ENCODE measurements at regions not wholly inside any gene's neighbourhood (a gene's known extent, or its start where the extent isn't known, plus 50 kb on each side); places are given as distances from the start of the nearest gene placed in this dataset.

GRCh38 chr2:67337903-67338302 lies 59.2 kb upstream of the ETAA1 start:
- CTCF ChIA-PET, result no interaction called here
- no peaks in the 10 kb centered on the region for H3K9me3 Mint-ChIP-seq

DNA sequence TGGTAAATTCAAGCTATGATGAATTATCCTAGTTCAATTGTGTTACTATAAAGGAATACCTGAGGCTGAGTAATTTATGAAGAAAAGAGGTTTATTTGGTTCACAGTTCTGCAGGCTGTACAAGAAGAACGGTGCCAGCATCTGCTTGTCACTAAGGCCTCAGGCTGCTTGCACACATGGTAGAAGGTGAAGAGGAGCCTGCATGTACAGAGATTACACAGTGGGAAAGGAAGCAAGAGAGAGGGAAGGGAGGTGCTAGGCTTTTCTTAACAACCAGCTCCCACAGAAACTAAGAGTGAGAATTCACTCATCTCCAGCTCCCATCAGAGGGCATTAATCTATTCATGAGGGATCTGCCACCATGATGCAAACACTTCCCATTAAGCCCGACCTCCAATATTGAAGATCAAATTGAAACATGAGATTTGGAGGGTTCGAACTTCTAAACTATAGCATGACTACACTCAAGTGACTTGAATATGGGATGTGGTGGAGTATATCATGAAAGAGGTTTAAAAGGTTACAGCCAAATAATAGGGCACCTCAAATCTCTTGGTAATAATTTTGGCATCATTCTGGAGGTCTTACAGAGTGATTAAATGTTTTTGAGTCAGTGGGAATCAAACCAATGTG lies 58.4 kb upstream of the ETAA1 start:
- Mint-ChIP-seq H3K4me1 (no peaks in the 10 kb centered on the region), H3K27ac (no peak overlapping the region), H3K36me3 (ENCODE audit: low read depth) (no peaks in the 10 kb centered on the region), H3K9me3 (no peaks in the 10 kb centered on the region), H3K27me3 (peaks cover 1% of the 10 kb centered on the region), H3K4me3 (no peak overlapping the region)
- ChIA-PET POLR2A (no interaction called here), CTCF (no interaction called here)
- no peak for TF ChIP-seq CTCF (IDR thresholded peaks at IDR 0.05)
- intact Hi-C loops (cut with micrococcal nuclease), result no loop called here
- DNase-seq (no peak), ATAC-seq (ENCODE audit: low read depth) (no peak)

More at GRCh38 chr2:67337903-67338302, 59.2 kb upstream of the ETAA1 start:
- H3K36me3 Mint-ChIP-seq (ENCODE audit: low read depth), result no peaks in the 10 kb centered on the region
- no peak overlapping the region for H3K4me3 Mint-ChIP-seq
- ATAC-seq (ENCODE audit: low read depth) (no peak), DNase-seq (no peak)
- H3K27ac Mint-ChIP-seq, result no peak overlapping the region
- H3K27me3 Mint-ChIP-seq, result peaks cover 1% of the 10 kb centered on the region
- no peak for TF ChIP-seq CTCF (IDR thresholded peaks at IDR 0.05)
- intact Hi-C loops (cut with micrococcal nuclease), result no loop called here
- no peaks in the 10 kb centered on the region for H3K4me1 Mint-ChIP-seq
- POLR2A ChIA-PET, result no interaction called here

- Mint-ChIP-seq H3K9me3 (no peaks in the 10 kb centered on the region), H3K27ac (no peak overlapping the region), H3K36me3 (ENCODE audit: low read depth) (no peaks in the 10 kb centered on the region), H3K4me3 (no peak overlapping the region), H3K4me1 (no peaks in the 10 kb centered on the region), H3K27me3 (peaks cover 1% of the 10 kb centered on the region)
- DNase-seq (no peak), ATAC-seq (ENCODE audit: low read depth) (no peak)
- POLR2A ChIA-PET, result no interaction called here
- intact Hi-C loops (cut with micrococcal nuclease), result no loop called here
- CTCF ChIA-PET, result no interaction called here
- no peak for TF ChIP-seq CTCF (IDR thresholded peaks at IDR 0.05)
Observed at GRCh38 chr2:67339234-67339885, 57.8 kb upstream of the ETAA1 start.

DNA sequence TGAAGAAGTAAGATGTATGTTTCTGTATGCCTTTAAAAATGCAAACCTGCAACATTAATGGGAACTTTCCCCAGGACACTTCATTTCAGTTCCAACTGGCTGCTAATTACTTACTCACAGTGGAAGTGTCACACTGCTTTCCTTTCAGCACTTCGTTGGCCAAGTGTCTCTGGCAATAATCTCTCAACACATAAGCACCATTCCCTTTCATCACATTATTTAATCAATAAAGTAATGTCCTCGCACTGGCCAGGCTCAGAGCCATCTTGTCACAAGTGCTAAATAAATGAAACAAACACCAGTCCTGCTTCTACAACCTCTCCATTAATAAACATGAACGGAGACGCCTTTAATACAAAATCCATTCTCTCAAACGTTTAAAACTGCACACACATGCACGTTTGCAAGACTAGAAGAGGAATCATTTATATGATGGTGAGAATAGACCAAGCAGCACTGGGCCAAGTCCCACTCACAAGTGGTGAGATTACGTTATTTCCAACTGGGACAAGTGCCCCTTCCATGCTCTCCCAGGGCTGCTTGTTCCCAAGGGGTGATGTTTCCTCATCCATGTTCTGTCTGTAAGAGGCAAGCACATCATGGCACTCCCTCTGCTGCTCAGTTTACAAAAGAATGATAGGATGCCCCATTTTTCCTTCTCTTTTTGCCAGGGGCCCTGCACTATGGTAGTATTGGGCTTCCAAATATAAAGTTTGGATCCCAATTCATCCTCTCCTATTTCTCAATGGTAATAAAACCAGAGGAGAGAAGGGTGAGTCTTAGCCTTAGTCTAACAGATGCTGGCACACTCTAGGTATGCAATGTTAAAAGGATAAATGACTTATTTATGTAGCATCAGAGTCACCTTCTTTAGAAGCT lies 56.8 kb upstream of the ETAA1 start:
- CTCF ChIA-PET, result no interaction called here
- POLR2A ChIA-PET, result no interaction called here
- Mint-ChIP-seq H3K4me1 (no peaks in the 10 kb centered on the region), H3K27me3 (peaks cover 3% of the 10 kb centered on the region), H3K9me3 (no peaks in the 10 kb centered on the region), H3K27ac (no peak overlapping the region), H3K4me3 (no peak overlapping the region), H3K36me3 (ENCODE audit: low read depth) (no peaks in the 10 kb centered on the region)
- DNase-seq, result no peak
- ATAC-seq (ENCODE audit: low read depth), result no peak
- TF ChIP-seq CTCF (IDR thresholded peaks at IDR 0.05), result no peak
- intact Hi-C loops (cut with micrococcal nuclease), result no loop called here

- Mint-ChIP-seq H3K4me3 (no peak overlapping the region), H3K27me3 (peaks cover 4% of the 10 kb centered on the region), H3K27ac (no peak overlapping the region), H3K9me3 (no peaks in the 10 kb centered on the region), H3K4me1 (no peaks in the 10 kb centered on the region), H3K36me3 (ENCODE audit: low read depth) (no peaks in the 10 kb centered on the region)
- intact Hi-C loops (cut with micrococcal nuclease), result no loop called here
- DNase-seq (no peak), ATAC-seq (ENCODE audit: low read depth) (no peak)
- POLR2A ChIA-PET, result no interaction called here
- TF ChIP-seq CTCF (IDR thresholded peaks at IDR 0.05), result no peak
- CTCF ChIA-PET, result no interaction called here
Observed at GRCh38 chr2:67341012-67341318, 56.2 kb upstream of the ETAA1 start.

All from activated B cell treated with CpG ODN at 0.5 μM for 24 hours (primary cell).